Cardiac muscle cell (in vitro differentiated cells and primary cell): ENCODE measurements at regions not wholly inside any gene's neighbourhood (a gene's known extent, or its start where the extent isn't known, plus 50 kb on each side); places are given as distances from the start of the nearest gene placed in this dataset.

ENCODE experiments used
- DNase-seq, 2 donors: peaks; one replicate each; pipeline versions ENCODE4 v3.0.0 to v3.0.0-alpha.2; 2010 to 2017; ENCODE audit warnings: low read depth in 1 of 2, low spot score in 1 of 2
- H3K27ac ChIP-seq: fragments of 200-600 bp; sonication (generic); 2 replicates; pipeline ENCODE4 v1.5.1; 2016
- H3K27me3 ChIP-seq: fragments of 200-600 bp; sonication (generic); 2 replicates; pipeline ENCODE4 v1.6.0; 2016; ENCODE audit warnings: control low read depth
- H3K36me3 ChIP-seq: fragments of 200-600 bp; sonication (generic); 2 replicates; pipeline ENCODE4 v1.5.1; 2016; ENCODE audit warnings: control low read depth
- H3K4me1 ChIP-seq: fragments of 200-600 bp; sonication (generic); 2 replicates; pipeline ENCODE4 v1.8.1; 2017; ENCODE audit warnings: low read depth, mild to moderate bottlenecking, mixed run types
- H3K4me3 ChIP-seq: fragments of 200-600 bp; sonication (generic); 2 replicates; pipeline ENCODE4 v1.5.1; 2016; ENCODE audit warnings: mild to moderate bottlenecking
- H3K9me3 ChIP-seq: fragments of 200-600 bp; sonication (generic); 2 replicates; pipeline ENCODE4 v1.5.1; 2017; ENCODE audit warnings: low read depth, mild to moderate bottlenecking, control low read depth
- CTCF ChIP-seq: IDR thresholded peaks from 2 replicates; pipeline ENCODE4 v1.5.1; 2012; ENCODE audit warnings: low read depth, mild to moderate bottlenecking, low read length

- H3K27ac ChIP-seq = no peak overlapping the region
- no peak for DNase-seq
- H3K9me3 ChIP-seq = no peaks in the 10 kb centered on the region
- H3K36me3 ChIP-seq = no peaks in the 10 kb centered on the region
- no peaks in the 10 kb centered on the region for H3K27me3 ChIP-seq
- no peak for TF ChIP-seq CTCF
- H3K4me3 ChIP-seq = no peak overlapping the region
- no peaks in the 10 kb centered on the region for H3K4me1 ChIP-seq
Observed at GRCh38 chr4:156556336-156556735, 415.3 kb downstream of the PDGFC start.

- DNase-seq = no peak
- H3K9me3 ChIP-seq = no peaks in the 10 kb centered on the region
Observed at GRCh38 chr4:156553659-156554058, 417.9 kb downstream of the PDGFC start.

GRCh38 chr4:156547891-156548290 lies 423.7 kb downstream of the PDGFC start:
- no peak overlapping the region for H3K27ac ChIP-seq

More at GRCh38 chr4:156553659-156554058, 417.9 kb downstream of the PDGFC start:
- H3K36me3 ChIP-seq = no peaks in the 10 kb centered on the region
- no peaks in the 10 kb centered on the region for H3K27me3 ChIP-seq
- H3K4me1 ChIP-seq = no peaks in the 10 kb centered on the region
- no peak overlapping the region for H3K27ac ChIP-seq
- TF ChIP-seq CTCF = no peak
- H3K4me3 ChIP-seq = no peak overlapping the region

GRCh38 chr4:156547439-156547838 lies 424.2 kb downstream of the PDGFC start:
- DNase-seq = peak in 1 of 2 donors; percentile 87
- H3K9me3 ChIP-seq = no peaks in the 10 kb centered on the region
- no peak overlapping the region for H3K27ac ChIP-seq
- no peaks in the 10 kb centered on the region for H3K27me3 ChIP-seq
- TF ChIP-seq CTCF = no peak
- no peaks in the 10 kb centered on the region for H3K4me1 ChIP-seq
- no peak overlapping the region for H3K4me3 ChIP-seq
- H3K36me3 ChIP-seq = no peaks in the 10 kb centered on the region

More at GRCh38 chr4:156547891-156548290, 423.7 kb downstream of the PDGFC start:
- H3K4me3 ChIP-seq = no peak overlapping the region
- peak in 1 of 2 donors; percentile 11 for DNase-seq
- no peaks in the 10 kb centered on the region for H3K27me3 ChIP-seq
- no peak for TF ChIP-seq CTCF
- H3K4me1 ChIP-seq = no peaks in the 10 kb centered on the region
- H3K36me3 ChIP-seq = no peaks in the 10 kb centered on the region
- H3K9me3 ChIP-seq = no peaks in the 10 kb centered on the region

- H3K27ac ChIP-seq = no peak overlapping the region
- H3K9me3 ChIP-seq = no peaks in the 10 kb centered on the region
- H3K27me3 ChIP-seq = no peaks in the 10 kb centered on the region
- H3K4me3 ChIP-seq = no peak overlapping the region
- no peaks in the 10 kb centered on the region for H3K4me1 ChIP-seq
- peak in 1 of 2 donors; percentile 51 for DNase-seq
- no peak for TF ChIP-seq CTCF
- H3K36me3 ChIP-seq = no peaks in the 10 kb centered on the region
Observed at GRCh38 chr4:156545003-156545785, 426.4 kb downstream of the PDGFC start.
